CD4-positive, CD25-positive, alpha-beta regulatory T cell (primary cell): ENCODE measurements at regions not wholly inside any gene's neighbourhood (a gene's known extent, or its start where the extent isn't known, plus 50 kb on each side); places are given as distances from the start of the nearest gene placed in this dataset.

ENCODE experiments used
- ATAC-seq, 2 donors: fragments of 150-1000 bp; cut with Tn5 transposase; one replicate each; pipeline ENCODE4 v1.10.0; 2021; ENCODE audit warnings: low read depth in 2 of 2, moderate number of reproducible peaks in 2 of 2, moderate library complexity in 1 of 2
- DNase-seq, 3 donors: peaks; one replicate each; pipeline versions ENCODE4 v3.0.0 to v3.0.0-alpha.2; 2012 to 2022; ENCODE audit warnings: mixed read lengths in 1 of 3
- H3K27ac ChIP-seq: one replicate; pipeline ENCODE4 v1.7.0; 2013; ENCODE audit warnings: mild to moderate bottlenecking, low read length; ENCODE audit not compliant: insufficient read depth, poor library complexity, severe bottlenecking
- H3K27me3 ChIP-seq: one replicate; pipeline ENCODE4 v1.7.0; 2013; ENCODE audit warnings: low read length; ENCODE audit not compliant: control insufficient read depth, insufficient read depth
- H3K36me3 ChIP-seq: one replicate; pipeline ENCODE4 v1.7.0; 2013; ENCODE audit warnings: mild to moderate bottlenecking, low read length, moderate library complexity; ENCODE audit not compliant: control insufficient read depth, insufficient read depth
- H3K4me1 ChIP-seq: 2 replicates; pipeline ENCODE4 v1.7.0; 2013; ENCODE audit warnings: mild to moderate bottlenecking, low read length; ENCODE audit not compliant: insufficient read depth, control insufficient read depth, poor library complexity, severe bottlenecking
- H3K4me3 ChIP-seq: one replicate; pipeline ENCODE4 v1.7.0; 2013; ENCODE audit warnings: low read depth, mild to moderate bottlenecking, low read length, moderate library complexity
- H3K9me3 ChIP-seq, 2 experiments: 1 replicate in 1 of 2; 2 replicates in 1 of 2; pipeline ENCODE4 v1.7.0; 2013; ENCODE audit warnings: low read length in 2 of 2, mild to moderate bottlenecking in 1 of 2, moderate library complexity in 1 of 2; ENCODE audit not compliant: control insufficient read depth in 2 of 2
- H3K27ac Mint-ChIP-seq, 3 donors: one replicate each; pipeline ENCODE4 v1.8.0; 2020 to 2022; ENCODE audit warnings: mild to moderate bottlenecking in 3 of 3, mixed read lengths in 3 of 3, moderate library complexity in 2 of 3
- H3K27me3 Mint-ChIP-seq: one replicate; pipeline ENCODE4 v1.8.0; 2022; ENCODE audit warnings: mild to moderate bottlenecking, mixed read lengths
- H3K36me3 Mint-ChIP-seq: one replicate; pipeline ENCODE4 v1.8.0; 2020; ENCODE audit warnings: mixed read lengths
- H3K4me1 Mint-ChIP-seq, 4 donors: one replicate each; pipeline ENCODE4 v1.8.0; 2020 to 2022; ENCODE audit warnings: mixed read lengths in 4 of 4, mild to moderate bottlenecking in 1 of 4
- H3K4me3 Mint-ChIP-seq, 4 donors: one replicate each; pipeline ENCODE4 v1.8.0; 2020 to 2022; ENCODE audit warnings: mild to moderate bottlenecking in 4 of 4, mixed read lengths in 4 of 4, moderate library complexity in 3 of 4
- H3K9me3 Mint-ChIP-seq, 7 donors: one replicate each; pipeline ENCODE4 v1.8.0; 2020 to 2022; ENCODE audit warnings: mixed read lengths in 7 of 7, mild to moderate bottlenecking in 3 of 7, moderate library complexity in 2 of 7

GRCh38 chr4:163804001-163804400, 309.5 kb downstream of the TMA16 start:
- Mint-ChIP-seq H3K4me3 (no peak overlapping the region), H3K27ac (no peak overlapping the region), H3K9me3 (peaks cover 0 to 3% (median 0%) of the 10 kb centered on the region in 7 donors), H3K36me3 (no peaks in the 10 kb centered on the region), H3K4me1 (no peaks in the 10 kb centered on the region), H3K27me3 (peaks cover 3% of the 10 kb centered on the region)
- Histone ChIP-seq H3K27me3 (no peaks in the 10 kb centered on the region), H3K4me3 (no peak overlapping the region), H3K4me1 (no peaks in the 10 kb centered on the region), H3K9me3 (no peaks in the 10 kb centered on the region), H3K27ac (no peak overlapping the region), H3K36me3 (no peaks in the 10 kb centered on the region)
- no peak for ATAC-seq
- no peak for DNase-seq

- H3K4me3 ChIP-seq, result no peak overlapping the region
- H3K36me3 Mint-ChIP-seq, result no peaks in the 10 kb centered on the region
- H3K27ac Mint-ChIP-seq, result no peak overlapping the region
- no peak for DNase-seq
- ATAC-seq, result no peak
- H3K9me3 Mint-ChIP-seq, result peaks cover 0 to 3% (median 0%) of the 10 kb centered on the region in 7 donors
- no peaks in the 10 kb centered on the region for H3K4me1 ChIP-seq
- H3K36me3 ChIP-seq, result no peaks in the 10 kb centered on the region
- H3K27me3 Mint-ChIP-seq, result peaks cover 4% of the 10 kb centered on the region
- no peak overlapping the region for H3K4me3 Mint-ChIP-seq
- H3K9me3 ChIP-seq, result no peaks in the 10 kb centered on the region
- H3K27me3 ChIP-seq, result no peaks in the 10 kb centered on the region
- no peaks in the 10 kb centered on the region for H3K4me1 Mint-ChIP-seq
- no peak overlapping the region for H3K27ac ChIP-seq
Observed at GRCh38 chr4:163806653-163807052, 312.2 kb downstream of the TMA16 start.

- ATAC-seq, result no peak
- H3K27ac Mint-ChIP-seq, result no peak overlapping the region
- H3K27me3 Mint-ChIP-seq, result peaks cover 4% of the 10 kb centered on the region
- H3K4me3 Mint-ChIP-seq, result no peak overlapping the region
- Histone ChIP-seq H3K36me3 (no peaks in the 10 kb centered on the region), H3K27ac (no peak overlapping the region), H3K4me3 (no peak overlapping the region), H3K9me3 (no peaks in the 10 kb centered on the region), H3K27me3 (no peaks in the 10 kb centered on the region), H3K4me1 (no peaks in the 10 kb centered on the region)
- DNase-seq, result no peak
- no peaks in the 10 kb centered on the region for H3K4me1 Mint-ChIP-seq
- H3K36me3 Mint-ChIP-seq, result no peaks in the 10 kb centered on the region
- peaks cover 0 to 3% (median 0%) of the 10 kb centered on the region in 7 donors for H3K9me3 Mint-ChIP-seq
Observed at GRCh38 chr4:163808011-163808410, 313.5 kb downstream of the TMA16 start.

- H3K36me3 ChIP-seq, result no peaks in the 10 kb centered on the region
- Mint-ChIP-seq H3K9me3 (peaks cover 0 to 2% (median 0%) of the 10 kb centered on the region in 7 donors), H3K27me3 (peaks cover 4% of the 10 kb centered on the region), H3K4me3 (no peak overlapping the region), H3K36me3 (no peaks in the 10 kb centered on the region), H3K4me1 (no peaks in the 10 kb centered on the region), H3K27ac (no peak overlapping the region)
- H3K27me3 ChIP-seq, result no peaks in the 10 kb centered on the region
- no peak for DNase-seq
- no peak for ATAC-seq
- no peaks in the 10 kb centered on the region for H3K9me3 ChIP-seq
- H3K4me3 ChIP-seq, result no peak overlapping the region
- H3K27ac ChIP-seq, result no peak overlapping the region
- H3K4me1 ChIP-seq, result no peaks in the 10 kb centered on the region
Observed at GRCh38 chr4:163810755-163811154, 316.3 kb downstream of the TMA16 start.

GRCh38 chr4:163815776-163816175, 321.3 kb downstream of the TMA16 start:
- Histone ChIP-seq H3K9me3 (no peaks in the 10 kb centered on the region), H3K36me3 (no peaks in the 10 kb centered on the region), H3K27me3 (no peaks in the 10 kb centered on the region), H3K4me1 (no peaks in the 10 kb centered on the region), H3K27ac (no peak overlapping the region), H3K4me3 (no peak overlapping the region)
- DNase-seq (no peak), ATAC-seq (no peak)
- no peaks in the 10 kb centered on the region for H3K4me1 Mint-ChIP-seq
- H3K36me3 Mint-ChIP-seq, result no peaks in the 10 kb centered on the region
- H3K9me3 Mint-ChIP-seq, result peaks cover 0 to 2% (median 0%) of the 10 kb centered on the region in 7 donors
- no peak overlapping the region for H3K27ac Mint-ChIP-seq
- no peak overlapping the region for H3K4me3 Mint-ChIP-seq
- H3K27me3 Mint-ChIP-seq, result no peaks in the 10 kb centered on the region

GRCh38 chr4:163816494-163816893, 322.0 kb downstream of the TMA16 start:
- Histone ChIP-seq H3K27me3 (no peaks in the 10 kb centered on the region), H3K4me1 (no peaks in the 10 kb centered on the region), H3K27ac (no peak overlapping the region), H3K4me3 (no peak overlapping the region), H3K36me3 (no peaks in the 10 kb centered on the region), H3K9me3 (no peaks in the 10 kb centered on the region)
- Mint-ChIP-seq H3K4me3 (no peak overlapping the region), H3K9me3 (peaks cover 0 to 2% (median 0%) of the 10 kb centered on the region in 7 donors), H3K36me3 (no peaks in the 10 kb centered on the region), H3K27me3 (no peaks in the 10 kb centered on the region), H3K4me1 (no peaks in the 10 kb centered on the region), H3K27ac (no peak overlapping the region)
- no peak for ATAC-seq
- no peak for DNase-seq

- H3K27ac ChIP-seq, result no peak overlapping the region
- H3K27me3 ChIP-seq, result no peaks in the 10 kb centered on the region
- Mint-ChIP-seq H3K27me3 (no peaks in the 10 kb centered on the region), H3K4me1 (no peaks in the 10 kb centered on the region), H3K4me3 (no peak overlapping the region), H3K27ac (no peak overlapping the region), H3K9me3 (peaks cover 0 to 2% (median 0%) of the 10 kb centered on the region in 7 donors), H3K36me3 (no peaks in the 10 kb centered on the region)
- H3K36me3 ChIP-seq, result no peaks in the 10 kb centered on the region
- H3K4me3 ChIP-seq, result no peak overlapping the region
- no peaks in the 10 kb centered on the region for H3K9me3 ChIP-seq
- DNase-seq (no peak), ATAC-seq (no peak)
- H3K4me1 ChIP-seq, result no peaks in the 10 kb centered on the region
Observed at GRCh38 chr4:163818673-163819072, 324.2 kb downstream of the TMA16 start.

GRCh38 chr4:163833669-163834068, 339.2 kb downstream of the TMA16 start:
- peaks cover 0 to 3% (median 0%) of the 10 kb centered on the region in 7 donors for H3K9me3 Mint-ChIP-seq
- H3K27me3 Mint-ChIP-seq, result peaks cover 4% of the 10 kb centered on the region
- no peak for ATAC-seq

More at GRCh38 chr4:163833669-163834068, 339.2 kb downstream of the TMA16 start:
- Histone ChIP-seq H3K27me3 (no peaks in the 10 kb centered on the region), H3K36me3 (no peaks in the 10 kb centered on the region), H3K9me3 (no peaks in the 10 kb centered on the region), H3K4me1 (no peaks in the 10 kb centered on the region), H3K27ac (no peak overlapping the region), H3K4me3 (no peak overlapping the region)
- H3K4me3 Mint-ChIP-seq, result no peak overlapping the region
- no peak overlapping the region for H3K27ac Mint-ChIP-seq
- no peak for DNase-seq
- no peaks in the 10 kb centered on the region for H3K4me1 Mint-ChIP-seq
- H3K36me3 Mint-ChIP-seq, result no peaks in the 10 kb centered on the region
